ENCODE measurements at regions not wholly inside any gene's neighbourhood (a gene's known extent, or its start where the extent isn't known, plus 50 kb on each side); places are given as distances from the start of the nearest gene placed in this dataset.

- no peak for TF ChIP-seq POLR2A (IDR thresholded peaks at IDR 0.05)
- no peak for TF ChIP-seq CTCF (IDR thresholded peaks at IDR 0.05)
- no peak for TF ChIP-seq POLR2AphosphoS5 (IDR thresholded peaks at IDR 0.05)
- no peak for DNase-seq (ENCODE audit: low spot score)
- Histone ChIP-seq H3K27ac (no peak overlapping the region), H3K9me3 (no peaks in the 10 kb centered on the region), H3K4me3 (no peak overlapping the region), H3K36me3 (no peaks in the 10 kb centered on the region), H3K27me3 (replicated peaks; ENCODE audit: insufficient read depth) (no peaks in the 10 kb centered on the region), H3K4me1 (replicated peaks) (no peaks in the 10 kb centered on the region)
- 90% methylated on average over 5 of the region's 5 CpGs for WGBS
- intact Hi-C loops (cut with DNase I): no loop called here
These were observed 58.5 kb downstream of the ATXN3L start for GRCh38 chrX:13261348-13261747.

GRCh38 chrX:13260598-13260997 lies 59.3 kb downstream of the ATXN3L start:
- Histone ChIP-seq H3K27me3 (replicated peaks; ENCODE audit: insufficient read depth) (no peaks in the 10 kb centered on the region), H3K36me3 (no peaks in the 10 kb centered on the region), H3K9me3 (no peaks in the 10 kb centered on the region), H3K4me1 (replicated peaks) (no peaks in the 10 kb centered on the region), H3K4me3 (no peak overlapping the region), H3K27ac (no peak overlapping the region)
- no peak for TF ChIP-seq POLR2AphosphoS5 (IDR thresholded peaks at IDR 0.05)
- no peak for TF ChIP-seq POLR2A (IDR thresholded peaks at IDR 0.05)
- no peak for TF ChIP-seq CTCF (IDR thresholded peaks at IDR 0.05)
- intact Hi-C loops (cut with DNase I): no loop called here
- DNase-seq (ENCODE audit: low spot score): no peak
- WGBS: 97% methylated on average over 4 of the region's 4 CpGs

- Histone ChIP-seq H3K27ac (no peak overlapping the region), H3K4me3 (no peak overlapping the region), H3K36me3 (no peaks in the 10 kb centered on the region), H3K4me1 (replicated peaks) (no peaks in the 10 kb centered on the region), H3K9me3 (no peaks in the 10 kb centered on the region), H3K27me3 (replicated peaks; ENCODE audit: insufficient read depth) (no peaks in the 10 kb centered on the region)
- intact Hi-C loops (cut with DNase I): no loop called here
- TF ChIP-seq POLR2A (IDR thresholded peaks at IDR 0.05) (no peak), CTCF (IDR thresholded peaks at IDR 0.05) (no peak), POLR2AphosphoS5 (IDR thresholded peaks at IDR 0.05) (no peak)
- WGBS: 95% methylated on average over 5 of the region's 5 CpGs
- no peak for DNase-seq (ENCODE audit: low spot score)
These were observed 61.1 kb downstream of the ATXN3L start for GRCh38 chrX:13258725-13259124.

DNA sequence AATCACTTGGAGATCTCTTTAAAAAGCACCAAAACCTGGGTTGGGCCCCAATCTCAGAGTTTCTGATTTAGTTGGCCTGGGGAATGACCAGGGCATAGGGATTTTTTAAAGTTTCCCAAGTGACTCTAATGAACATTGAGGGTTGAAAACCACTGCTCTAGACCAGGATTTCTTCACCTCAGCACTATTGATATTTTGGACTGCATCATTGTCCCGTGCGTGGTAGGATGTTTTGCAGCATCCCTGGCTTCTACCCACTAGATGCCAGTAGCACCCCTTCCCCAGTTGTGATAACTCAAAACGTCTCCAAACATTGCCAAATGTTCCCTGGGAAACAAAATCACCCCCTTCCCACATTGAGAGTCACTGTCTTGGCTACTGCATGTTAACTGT lies 61.8 kb downstream of the ATXN3L start:
- no peak overlapping the region for H3K27ac ChIP-seq
- WGBS: 92% methylated on average over 3 of the region's 3 CpGs
- TF ChIP-seq CTCF (IDR thresholded peaks at IDR 0.05) (no peak), POLR2A (IDR thresholded peaks at IDR 0.05) (no peak), POLR2AphosphoS5 (IDR thresholded peaks at IDR 0.05) (no peak)
- no peaks in the 10 kb centered on the region for H3K36me3 ChIP-seq
- H3K27me3 ChIP-seq (replicated peaks; ENCODE audit: insufficient read depth): no peaks in the 10 kb centered on the region
- no peak for DNase-seq (ENCODE audit: low spot score)
- no peaks in the 10 kb centered on the region for H3K9me3 ChIP-seq
- no peak overlapping the region for H3K4me3 ChIP-seq
- no peaks in the 10 kb centered on the region for H3K4me1 ChIP-seq (replicated peaks)
- intact Hi-C loops (cut with DNase I): no loop called here

DNA sequence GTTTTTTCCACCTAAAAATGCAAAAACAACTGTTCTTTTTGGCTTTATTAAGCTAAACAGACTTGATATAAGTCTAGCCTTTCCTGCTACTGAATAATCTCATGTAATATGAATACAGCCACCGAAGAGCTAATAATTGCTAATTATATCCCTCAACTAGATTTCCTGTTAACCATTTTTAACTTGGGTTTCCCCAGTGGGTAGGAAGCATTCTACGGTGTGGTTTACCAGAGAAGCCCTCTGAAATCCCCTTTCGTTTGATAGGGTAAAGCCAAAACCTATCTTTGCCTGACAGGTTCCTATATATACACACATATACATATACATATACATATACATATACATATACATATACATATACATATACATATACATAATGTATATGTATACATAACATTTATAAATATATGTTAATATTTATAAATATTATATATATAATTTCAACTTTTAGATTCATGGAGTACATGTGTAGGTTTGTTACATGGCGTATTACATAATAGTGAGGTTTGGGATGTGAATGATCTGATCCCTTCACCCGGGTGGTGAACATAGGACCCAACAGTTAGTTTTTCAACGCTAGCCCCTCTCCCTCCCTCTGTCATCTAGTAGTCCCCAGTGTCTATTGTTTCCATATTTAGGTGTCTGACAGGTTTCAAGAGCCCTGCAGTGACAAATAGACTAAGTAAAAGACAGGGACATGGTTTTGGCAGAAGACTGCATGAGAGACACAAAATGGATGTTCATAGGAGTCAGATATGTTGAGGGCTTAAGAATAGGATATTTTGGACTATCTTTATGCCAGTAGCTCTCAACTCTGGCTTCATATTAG lies 62.4 kb downstream of the ATXN3L start:
- no peak for TF ChIP-seq CTCF (IDR thresholded peaks at IDR 0.05)
- no peak for TF ChIP-seq POLR2AphosphoS5 (IDR thresholded peaks at IDR 0.05)
- TF ChIP-seq POLR2A (IDR thresholded peaks at IDR 0.05): no peak
- no peak for DNase-seq (ENCODE audit: low spot score)
- Histone ChIP-seq H3K27me3 (replicated peaks; ENCODE audit: insufficient read depth) (no peaks in the 10 kb centered on the region), H3K4me1 (replicated peaks) (no peaks in the 10 kb centered on the region), H3K27ac (no peak overlapping the region), H3K36me3 (no peaks in the 10 kb centered on the region), H3K9me3 (no peaks in the 10 kb centered on the region), H3K4me3 (no peak overlapping the region)
- WGBS: 77% methylated on average over 6 of the region's 6 CpGs
- intact Hi-C loops (cut with DNase I): no loop called here
